Ovary (tissue), 3 donors: ENCODE measurements at regions not wholly inside any gene's neighbourhood (a gene's known extent, or its start where the extent isn't known, plus 50 kb on each side); places are given as distances from the start of the nearest gene placed in this dataset.

Source experiments
- CTCF ChIP-seq, 3 donors: fragments of 450-650 bp in 2 of 3; fragments of 200-600 bp in 1 of 3; IDR thresholded peaks; one replicate each; pipeline versions ENCODE4 v1.5.1 to v1.8.0; 2016 to 2022; ENCODE audit warnings: antibody characterized with exemption in 3 of 3, mild to moderate bottlenecking in 1 of 3
- POLR2A ChIP-seq: fragments of 450-650 bp; IDR thresholded peaks from one replicate; pipeline ENCODE4 v1.6.1; 2017; ENCODE audit warnings: antibody characterized with exemption, mild to moderate bottlenecking, moderate library complexity
- donor health status: DM: no; HTN: no; CAD: no.

- no peak for TF ChIP-seq POLR2A
- no peak for TF ChIP-seq CTCF (IDR thresholded peaks at IDR 0.05)
These were observed 807.8 kb upstream of the FOXG1 start for GRCh38 chr14:27958757-27959156.
